Calu3 (cell line): ENCODE measurements at regions not wholly inside any gene's neighbourhood (a gene's known extent, or its start where the extent isn't known, plus 50 kb on each side); places are given as distances from the start of the nearest gene placed in this dataset.
A peak's percentile ranks its signal among the peaks of the same experiment; 100 is the strongest.

Source experiments
- BruUV-seq: library from RNA; stranded (reverse); fragments of 400-500 nt; replicated peaks from 2 replicates; lab custom pipeline; 2021; lab: Mats Ljungman, UMichigan
- CTCF ChIA-PET: fragments of 300-600 bp; sonication (Branson Sonifier 250); formaldehyde crosslinking; loops from one replicate; lab custom pipeline; 2022; ENCODE audit warnings: antibody characterized with exemption; lab: Charles Lee
- DNase-seq: peaks from one replicate; pipeline ENCODE4 v3.0.0; 2022
- H3K27ac Mint-ChIP-seq: one replicate; pipeline ENCODE4 v1.8.0; 2022; ENCODE audit warnings: mixed read lengths; ENCODE audit not compliant: unreplicated experiment
- H3K27me3 Mint-ChIP-seq: one replicate; pipeline ENCODE4 v1.8.0; 2022; ENCODE audit warnings: mixed read lengths; ENCODE audit not compliant: unreplicated experiment
- H3K36me3 Mint-ChIP-seq: one replicate; pipeline ENCODE4 v1.8.0; 2022; ENCODE audit warnings: mild to moderate bottlenecking, moderate library complexity, mixed read lengths; ENCODE audit not compliant: insufficient read depth, unreplicated experiment
- H3K4me1 Mint-ChIP-seq: one replicate; pipeline ENCODE4 v1.8.0; 2022; ENCODE audit warnings: mild to moderate bottlenecking, low read depth, mixed read lengths; ENCODE audit not compliant: unreplicated experiment
- H3K4me3 Mint-ChIP-seq: one replicate; pipeline ENCODE4 v1.8.0; 2022; ENCODE audit warnings: mild to moderate bottlenecking, low read depth, moderate library complexity, mixed read lengths; ENCODE audit not compliant: unreplicated experiment
- H3K9me3 Mint-ChIP-seq: one replicate; pipeline ENCODE4 v1.8.0; 2022; ENCODE audit warnings: low read depth, mixed read lengths; ENCODE audit not compliant: unreplicated experiment
- intact Hi-C: fragments of 100-400 bp; cut with micrococcal nuclease; formaldehyde crosslinking; loops from one replicate; pipeline ENCODE4 v1.10.0; 2022; ENCODE audit not compliant: unreplicated experiment
- TF ChIP-seq, protein P1 (sequence below): fragments of 200-600 bp; IDR thresholded peaks from one replicate; pipeline ENCODE4 v1.8.0; 2022; ENCODE audit warnings: antibody characterized with exemption; ENCODE audit not compliant: unreplicated experiment

DNA sequence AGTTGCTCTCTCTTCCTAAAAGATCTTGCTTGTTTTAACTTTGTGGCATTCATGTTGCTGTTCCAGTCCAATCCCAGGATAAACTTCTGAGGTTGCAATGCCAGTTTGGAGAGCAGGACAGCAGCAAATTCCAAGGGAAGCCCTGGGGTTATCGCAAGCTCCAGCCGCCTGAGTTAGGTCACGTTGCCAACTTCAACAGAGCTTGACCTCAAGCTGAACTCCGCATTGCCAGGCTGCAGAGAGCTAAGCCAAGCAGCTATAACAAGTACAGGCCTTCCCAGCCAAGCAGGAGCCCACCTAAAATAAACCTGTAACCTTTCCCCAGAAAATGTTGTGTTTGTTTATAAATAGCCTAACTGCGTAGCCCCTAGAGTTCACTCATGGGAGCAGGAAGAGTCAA, 138.9 kb upstream of the LYZL1 start:
- no peak overlapping the region for H3K27ac Mint-ChIP-seq
- no TSS peak for BruUV-seq
- no peaks in the 10 kb centered on the region for H3K9me3 Mint-ChIP-seq
- H3K4me3 Mint-ChIP-seq: no peak overlapping the region
- H3K36me3 Mint-ChIP-seq: no peaks in the 10 kb centered on the region
- TF ChIP-seq, protein P1, sequence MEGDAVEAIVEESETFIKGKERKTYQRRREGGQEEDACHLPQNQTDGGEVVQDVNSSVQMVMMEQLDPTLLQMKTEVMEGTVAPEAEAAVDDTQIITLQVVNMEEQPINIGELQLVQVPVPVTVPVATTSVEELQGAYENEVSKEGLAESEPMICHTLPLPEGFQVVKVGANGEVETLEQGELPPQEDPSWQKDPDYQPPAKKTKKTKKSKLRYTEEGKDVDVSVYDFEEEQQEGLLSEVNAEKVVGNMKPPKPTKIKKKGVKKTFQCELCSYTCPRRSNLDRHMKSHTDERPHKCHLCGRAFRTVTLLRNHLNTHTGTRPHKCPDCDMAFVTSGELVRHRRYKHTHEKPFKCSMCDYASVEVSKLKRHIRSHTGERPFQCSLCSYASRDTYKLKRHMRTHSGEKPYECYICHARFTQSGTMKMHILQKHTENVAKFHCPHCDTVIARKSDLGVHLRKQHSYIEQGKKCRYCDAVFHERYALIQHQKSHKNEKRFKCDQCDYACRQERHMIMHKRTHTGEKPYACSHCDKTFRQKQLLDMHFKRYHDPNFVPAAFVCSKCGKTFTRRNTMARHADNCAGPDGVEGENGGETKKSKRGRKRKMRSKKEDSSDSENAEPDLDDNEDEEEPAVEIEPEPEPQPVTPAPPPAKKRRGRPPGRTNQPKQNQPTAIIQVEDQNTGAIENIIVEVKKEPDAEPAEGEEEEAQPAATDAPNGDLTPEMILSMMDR: no peak
- H3K4me1 Mint-ChIP-seq: peaks cover 22% of the 10 kb centered on the region
- intact Hi-C loops: no loop called here
- H3K27me3 Mint-ChIP-seq: no peaks in the 10 kb centered on the region
- CTCF ChIA-PET: interaction anchor here (0.6 to 1.5 kb wide), 3 partner anchors 10 to 486 kb away, joined by 3 to 4 read pairs (median 3); no protein-coding TSS in a partner anchor
- DNase-seq: peak; percentile 14

DNA sequence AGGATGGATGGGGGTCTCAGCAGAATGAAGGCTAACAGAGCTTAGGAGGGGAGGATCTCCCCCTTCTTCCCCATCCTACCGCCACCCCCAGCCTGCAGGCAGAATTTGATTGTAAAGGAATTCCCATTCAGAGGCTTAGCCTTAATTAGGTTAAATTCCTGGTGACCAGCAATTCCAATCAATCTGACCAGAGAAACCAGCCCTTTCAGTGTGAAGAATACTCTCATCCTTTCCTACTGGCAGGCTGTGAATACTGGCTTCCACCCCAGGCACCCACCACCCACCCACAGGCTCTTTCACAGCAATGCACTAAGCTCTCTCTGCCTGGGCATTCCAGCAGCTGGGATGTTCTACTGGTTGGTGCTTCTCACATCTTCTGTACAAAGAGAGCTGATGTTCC, 137.9 kb upstream of the LYZL1 start:
- CTCF ChIA-PET: no interaction called here
- Mint-ChIP-seq H3K27ac (no peak overlapping the region), H3K27me3 (no peaks in the 10 kb centered on the region), H3K9me3 (no peaks in the 10 kb centered on the region), H3K4me3 (no peak overlapping the region), H3K36me3 (no peaks in the 10 kb centered on the region), H3K4me1 (peaks cover 30% of the 10 kb centered on the region)
- no peak for DNase-seq
- BruUV-seq: no TSS peak
- intact Hi-C loops: no loop called here
- TF ChIP-seq, protein P1: no peak

- no peaks in the 10 kb centered on the region for H3K27me3 Mint-ChIP-seq
- no peaks in the 10 kb centered on the region for H3K36me3 Mint-ChIP-seq
- H3K9me3 Mint-ChIP-seq: no peaks in the 10 kb centered on the region
- intact Hi-C loops: no loop called here
- no peak overlapping the region for H3K27ac Mint-ChIP-seq
- CTCF ChIA-PET: interaction anchor here (0.9 to 1.2 kb wide), 2 partner anchors 15 to 606 kb away, joined by 3 to 13 read pairs; no protein-coding TSS in a partner anchor
- peaks cover 49% of the 10 kb centered on the region for H3K4me1 Mint-ChIP-seq
- DNase-seq: peak; percentile 20
- H3K4me3 Mint-ChIP-seq: no peak overlapping the region
- TF ChIP-seq, protein P1: no peak
- no TSS peak for BruUV-seq
Measured at GRCh38 chr10:29157321-29157720, 131.5 kb upstream of the LYZL1 start.

- intact Hi-C loops: no loop called here
Measured at GRCh38 chr10:29158066-29158465, 130.8 kb upstream of the LYZL1 start.

More at GRCh38 chr10:29158066-29158465, 130.8 kb upstream of the LYZL1 start:
- Mint-ChIP-seq H3K4me3 (no peak overlapping the region), H3K27ac (no peak overlapping the region), H3K4me1 (peaks cover 49% of the 10 kb centered on the region), H3K36me3 (no peaks in the 10 kb centered on the region), H3K27me3 (no peaks in the 10 kb centered on the region), H3K9me3 (no peaks in the 10 kb centered on the region)
- TF ChIP-seq, protein P1: no peak
- DNase-seq: no peak
- CTCF ChIA-PET: interaction anchor here (0.5 to 1.2 kb wide), 3 partner anchors 16 to 607 kb away, joined by 3 to 13 read pairs (median 4); no protein-coding TSS in a partner anchor
- no TSS peak for BruUV-seq
